ENCODE measurements at regions not wholly inside any gene's neighbourhood (a gene's known extent, or its start where the extent isn't known, plus 50 kb on each side); places are given as distances from the start of the nearest gene placed in this dataset.

DNA sequence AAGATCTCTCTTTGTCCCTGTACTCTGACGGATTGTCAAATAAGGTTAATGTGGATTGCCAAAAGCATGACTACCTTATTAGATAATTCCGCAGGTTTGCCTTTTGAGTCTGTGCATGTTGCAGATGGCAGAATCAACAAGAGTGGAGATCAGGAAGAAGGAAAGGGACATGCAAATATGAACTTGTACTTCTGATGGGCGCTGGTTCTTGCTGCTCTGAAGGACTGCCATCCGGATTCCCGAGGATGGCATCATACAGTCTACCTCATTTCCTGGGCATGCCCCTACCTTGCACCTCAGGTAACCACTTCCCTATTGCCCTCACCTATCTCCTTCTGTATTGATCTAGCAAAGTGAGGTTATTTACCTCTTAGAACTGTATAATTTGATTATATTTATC is 504.2 kb downstream of the ACTL7B start:
- TF ChIP-seq POLR2A (IDR thresholded peaks at IDR 0.05) (no peak), EP300 (IDR thresholded peaks at IDR 0.05) (no peak)
- TF ChIP-seq, protein P1, sequence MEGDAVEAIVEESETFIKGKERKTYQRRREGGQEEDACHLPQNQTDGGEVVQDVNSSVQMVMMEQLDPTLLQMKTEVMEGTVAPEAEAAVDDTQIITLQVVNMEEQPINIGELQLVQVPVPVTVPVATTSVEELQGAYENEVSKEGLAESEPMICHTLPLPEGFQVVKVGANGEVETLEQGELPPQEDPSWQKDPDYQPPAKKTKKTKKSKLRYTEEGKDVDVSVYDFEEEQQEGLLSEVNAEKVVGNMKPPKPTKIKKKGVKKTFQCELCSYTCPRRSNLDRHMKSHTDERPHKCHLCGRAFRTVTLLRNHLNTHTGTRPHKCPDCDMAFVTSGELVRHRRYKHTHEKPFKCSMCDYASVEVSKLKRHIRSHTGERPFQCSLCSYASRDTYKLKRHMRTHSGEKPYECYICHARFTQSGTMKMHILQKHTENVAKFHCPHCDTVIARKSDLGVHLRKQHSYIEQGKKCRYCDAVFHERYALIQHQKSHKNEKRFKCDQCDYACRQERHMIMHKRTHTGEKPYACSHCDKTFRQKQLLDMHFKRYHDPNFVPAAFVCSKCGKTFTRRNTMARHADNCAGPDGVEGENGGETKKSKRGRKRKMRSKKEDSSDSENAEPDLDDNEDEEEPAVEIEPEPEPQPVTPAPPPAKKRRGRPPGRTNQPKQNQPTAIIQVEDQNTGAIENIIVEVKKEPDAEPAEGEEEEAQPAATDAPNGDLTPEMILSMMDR (IDR thresholded peaks at IDR 0.05) = no peak
